SH-SY5Y (cell line): ENCODE measurements at regions not wholly inside any gene's neighbourhood (a gene's known extent, or its start where the extent isn't known, plus 50 kb on each side); places are given as distances from the start of the nearest gene placed in this dataset.

ENCODE experiments used
- GATA2 ChIP-seq: IDR thresholded peaks from 2 replicates; pipeline ENCODE4 v1.6.1; 2011; ENCODE audit warnings: mild to moderate bottlenecking, low read depth, low read length
- GATA3 ChIP-seq: IDR thresholded peaks from 2 replicates; pipeline ENCODE4 v1.6.1; 2011; ENCODE audit warnings: low read depth, mild to moderate bottlenecking, low read length, moderate library complexity

GRCh38 chr3:181615666-181616065 lies 96.1 kb upstream of the SOX2 start:
- TF ChIP-seq GATA3 = no peak
- TF ChIP-seq GATA2 = no peak

GRCh38 chr3:181614878-181615277 lies 96.8 kb upstream of the SOX2 start:
- TF ChIP-seq GATA3 (no peak), GATA2 (no peak)

- TF ChIP-seq GATA2 = no peak
- no peak for TF ChIP-seq GATA3
Measured at GRCh38 chr3:181613813-181614212, 97.9 kb upstream of the SOX2 start.

GRCh38 chr3:181613191-181613590 lies 98.5 kb upstream of the SOX2 start:
- no peak for TF ChIP-seq GATA3
- TF ChIP-seq GATA2 = no peak

- TF ChIP-seq GATA3 (no peak), GATA2 (no peak)
Measured at GRCh38 chr3:181610973-181611265, 100.8 kb upstream of the SOX2 start.

GRCh38 chr3:181610083-181610972 lies 101.4 kb upstream of the SOX2 start:
- TF ChIP-seq GATA2 (no peak), GATA3 (0 out of 2 replicates have a peak, but pooled peaks have one; percentile 14)

- no peak for TF ChIP-seq GATA3
- TF ChIP-seq GATA2 = no peak
Measured at GRCh38 chr3:181609030-181609767, 102.5 kb upstream of the SOX2 start.

- TF ChIP-seq GATA2 (no peak), GATA3 (no peak)
Measured at GRCh38 chr3:181604267-181604666, 107.5 kb upstream of the SOX2 start.

- TF ChIP-seq GATA2 (no peak), GATA3 (no peak)
Measured at GRCh38 chr3:181596126-181596525, 115.6 kb upstream of the SOX2 start.

- TF ChIP-seq GATA2 (no peak), GATA3 (no peak)
Measured at GRCh38 chr3:181582619-181583018, 129.1 kb upstream of the SOX2 start.

GRCh38 chr3:181581656-181582055 lies 130.1 kb upstream of the SOX2 start:
- TF ChIP-seq GATA2 = no peak
- TF ChIP-seq GATA3 = no peak

- no peak for TF ChIP-seq GATA3
- no peak for TF ChIP-seq GATA2
Measured at GRCh38 chr3:181578743-181579142, 133.0 kb upstream of the SOX2 start.

GRCh38 chr3:181572432-181572831 lies 139.3 kb upstream of the SOX2 start:
- TF ChIP-seq GATA3 = no peak
- no peak for TF ChIP-seq GATA2

GRCh38 chr3:181570472-181570871 lies 141.3 kb upstream of the SOX2 start:
- TF ChIP-seq GATA2 (no peak), GATA3 (no peak)

GRCh38 chr3:181569356-181569940 lies 142.3 kb upstream of the SOX2 start:
- no peak for TF ChIP-seq GATA2
- no peak for TF ChIP-seq GATA3

GRCh38 chr3:181568693-181569092 lies 143.0 kb upstream of the SOX2 start:
- TF ChIP-seq GATA2 (no peak), GATA3 (no peak)
